ENCODE measurements at regions not wholly inside any gene's neighbourhood (a gene's known extent, or its start where the extent isn't known, plus 50 kb on each side); places are given as distances from the start of the nearest gene placed in this dataset.

GRCh38 chr5:112472614-112473013 is 53.5 kb upstream of the EPB41L4A start:
- Histone ChIP-seq H3K27me3 (no peaks in the 10 kb centered on the region), H3K36me3 (no peaks in the 10 kb centered on the region), H3K4me3 (no peak overlapping the region), H3K9me3 (no peaks in the 10 kb centered on the region), H3K4me1 (peaks cover 0 to 7% of the 10 kb centered on the region in 2 donors), H3K27ac (no peak overlapping the region)
- DNase-seq (ENCODE audit: low spot score) = no peak
- TF ChIP-seq CTCF (IDR thresholded peaks at IDR 0.05) = no peak

GRCh38 chr5:112473989-112474388 is 54.9 kb upstream of the EPB41L4A start:
- no peak overlapping the region for H3K27ac ChIP-seq

GRCh38 chr5:112475747-112476365 is 56.8 kb upstream of the EPB41L4A start:
- Histone ChIP-seq H3K27ac (no peak overlapping the region), H3K4me3 (no peak overlapping the region), H3K4me1 (peaks cover 0 to 7% of the 10 kb centered on the region in 2 donors), H3K27me3 (no peaks in the 10 kb centered on the region), H3K36me3 (no peaks in the 10 kb centered on the region), H3K9me3 (no peaks in the 10 kb centered on the region)
- DNase-seq (ENCODE audit: low spot score) = no peak
- TF ChIP-seq CTCF (IDR thresholded peaks at IDR 0.05) = no peak

More at GRCh38 chr5:112473989-112474388, 54.9 kb upstream of the EPB41L4A start:
- no peaks in the 10 kb centered on the region for H3K36me3 ChIP-seq
- H3K27me3 ChIP-seq = no peaks in the 10 kb centered on the region
- DNase-seq (ENCODE audit: low spot score) = no peak
- H3K4me3 ChIP-seq = no peak overlapping the region
- H3K9me3 ChIP-seq = no peaks in the 10 kb centered on the region
- no peak for TF ChIP-seq CTCF (IDR thresholded peaks at IDR 0.05)
- H3K4me1 ChIP-seq = peaks cover 0 to 7% of the 10 kb centered on the region in 2 donors

GRCh38 chr5:112479418-112479817 is 60.3 kb upstream of the EPB41L4A start:
- H3K36me3 ChIP-seq = no peaks in the 10 kb centered on the region
- no peaks in the 10 kb centered on the region for H3K9me3 ChIP-seq
- no peak overlapping the region for H3K4me3 ChIP-seq
- H3K27me3 ChIP-seq = no peaks in the 10 kb centered on the region
- H3K4me1 ChIP-seq = no peaks in the 10 kb centered on the region
- TF ChIP-seq CTCF (IDR thresholded peaks at IDR 0.05) = no peak
- H3K27ac ChIP-seq = no peak overlapping the region
- no peak for DNase-seq (ENCODE audit: low spot score)

- H3K4me3 ChIP-seq = no peak overlapping the region
- H3K9me3 ChIP-seq = no peaks in the 10 kb centered on the region
- DNase-seq (ENCODE audit: low spot score) = no peak
- H3K4me1 ChIP-seq = no peaks in the 10 kb centered on the region
- no peaks in the 10 kb centered on the region for H3K36me3 ChIP-seq
- H3K27ac ChIP-seq = no peak overlapping the region
- no peaks in the 10 kb centered on the region for H3K27me3 ChIP-seq
- no peak for TF ChIP-seq CTCF (IDR thresholded peaks at IDR 0.05)
These were observed 61.4 kb upstream of the EPB41L4A start for GRCh38 chr5:112480501-112480900.

- Histone ChIP-seq H3K27me3 (no peaks in the 10 kb centered on the region), H3K27ac (no peak overlapping the region), H3K36me3 (no peaks in the 10 kb centered on the region), H3K9me3 (no peaks in the 10 kb centered on the region), H3K4me3 (no peak overlapping the region), H3K4me1 (no peaks in the 10 kb centered on the region)
- no peak for DNase-seq (ENCODE audit: low spot score)
- no peak for TF ChIP-seq CTCF (IDR thresholded peaks at IDR 0.05)
These were observed 64.6 kb upstream of the EPB41L4A start for GRCh38 chr5:112483704-112484103.
